Neural cell (in vitro differentiated cells): ENCODE measurements at regions not wholly inside any gene's neighbourhood (a gene's known extent, or its start where the extent isn't known, plus 50 kb on each side); places are given as distances from the start of the nearest gene placed in this dataset.

Experiments
- H2AFZ ChIP-seq: fragments of 200-600, 300-800 bp; sonication (generic), shearing (Covaris generic); 2 replicates; pipeline ENCODE4 v1.6.0; 2014; ENCODE audit warnings: low read depth, mild to moderate bottlenecking, antibody characterized with exemption, low read length, moderate library complexity
- H3F3A ChIP-seq: fragments of 200-600 bp; shearing (Covaris generic); 2 replicates; pipeline ENCODE4 v1.6.1; 2016; ENCODE audit warnings: mild to moderate bottlenecking, moderate library complexity, mixed read lengths, antibody characterized with exemption, low read length; ENCODE audit not compliant: insufficient read depth, poor library complexity, severe bottlenecking
- H3K27ac ChIP-seq: fragments of 200-600, 300-800 bp; sonication (generic), shearing (Covaris generic); 2 replicates; pipeline ENCODE4 v1.5.1; 2014; ENCODE audit warnings: mild to moderate bottlenecking, low read length, moderate library complexity
- H3K27me3 ChIP-seq: fragments of 300-800, 200-600 bp; sonication (generic), shearing (Covaris generic); 2 replicates; pipeline ENCODE4 v1.6.0; 2014; ENCODE audit warnings: mild to moderate bottlenecking, low read depth, low read length, moderate library complexity; ENCODE audit not compliant: insufficient read depth
- H3K36me3 ChIP-seq: fragments of 300-800, 200-600 bp; sonication (generic), shearing (Covaris generic); 2 replicates; pipeline ENCODE4 v1.5.1; 2014; ENCODE audit warnings: mild to moderate bottlenecking, antibody characterized with exemption, low read length, moderate library complexity; ENCODE audit not compliant: insufficient read depth
- H3K4me2 ChIP-seq: fragments of 300-800, 200-600 bp; sonication (generic), shearing (Covaris generic); 2 replicates; pipeline ENCODE4 v1.6.0; 2014; ENCODE audit warnings: mild to moderate bottlenecking, low read length
- H3K4me3 ChIP-seq: fragments of 300-800, 200-600 bp; sonication (generic), shearing (Covaris generic); 2 replicates; pipeline ENCODE4 v1.5.1; 2014; ENCODE audit warnings: mild to moderate bottlenecking, low read length, moderate library complexity
- H3K79me2 ChIP-seq: fragments of 200-600 bp; shearing (Covaris generic); replicated peaks from 2 replicates; pipeline ENCODE4 v1.6.0; 2014; ENCODE audit warnings: mild to moderate bottlenecking, low read length, moderate library complexity; ENCODE audit not compliant: insufficient read depth
- H3K9ac ChIP-seq: fragments of 300-800, 200-600 bp; sonication (generic), shearing (Covaris generic); 2 replicates; pipeline ENCODE4 v1.6.1; 2016; ENCODE audit warnings: mild to moderate bottlenecking, low read length, mixed read lengths
- H3K9me2 ChIP-seq: fragments of 200-600 bp; shearing (Covaris generic); 2 replicates; pipeline ENCODE4 v1.6.1; 2016; ENCODE audit warnings: mild to moderate bottlenecking, low read length, mixed read lengths; ENCODE audit not compliant: insufficient read depth
- H3K9me3 ChIP-seq: fragments of 200-600, 300-800 bp; sonication (generic), shearing (Covaris generic); 2 replicates; pipeline ENCODE4 v1.6.1; 2016; ENCODE audit warnings: mild to moderate bottlenecking, mixed run types, low read length, moderate library complexity, mixed read lengths
- H4K20me1 ChIP-seq: fragments of 200-600 bp; shearing (Covaris generic); 2 replicates; pipeline ENCODE4 v1.6.1; 2016; ENCODE audit warnings: mild to moderate bottlenecking, mixed run types; ENCODE audit not compliant: insufficient read depth
- CTCF ChIP-seq: fragments of 450-650 bp; IDR thresholded peaks from 2 replicates; pipeline ENCODE4 v1.5.1; 2014; ENCODE audit warnings: antibody characterized with exemption, mild to moderate bottlenecking, moderate library complexity; ENCODE audit not compliant: poor library complexity, severe bottlenecking
- EP300 ChIP-seq: fragments of 450-650 bp; conservative IDR thresholded peaks from 2 replicates; pipeline ENCODE4 v1.6.1; 2014; ENCODE audit warnings: antibody characterized with exemption, mild to moderate bottlenecking, moderate library complexity; ENCODE audit not compliant: poor library complexity, severe bottlenecking
- EZH2 ChIP-seq: fragments of 200-600, 300-800 bp; shearing (Covaris generic), sonication (generic); IDR thresholded peaks from 2 replicates; pipeline ENCODE4 v1.6.1; 2014; ENCODE audit warnings: antibody characterized with exemption, low read length, borderline replicate concordance, mild to moderate bottlenecking; ENCODE audit not compliant: insufficient read depth, poor library complexity, severe bottlenecking
- MXI1 ChIP-seq: fragments of 450-650 bp; conservative IDR thresholded peaks from 2 replicates; pipeline ENCODE4 v1.6.1; 2014; ENCODE audit warnings: antibody characterized with exemption, mild to moderate bottlenecking; ENCODE audit not compliant: poor library complexity, severe bottlenecking
- POLR2AphosphoS5 ChIP-seq: IDR thresholded peaks from 2 replicates; pipeline ENCODE4 v1.6.1; 2012
- RAD21 ChIP-seq: fragments of 450-650 bp; conservative IDR thresholded peaks from 2 replicates; pipeline ENCODE4 v1.6.1; 2014; ENCODE audit warnings: antibody characterized with exemption, mild to moderate bottlenecking, moderate library complexity
- REST ChIP-seq: IDR thresholded peaks from 2 replicates; pipeline ENCODE4 v1.6.1; 2012; ENCODE audit warnings: borderline replicate concordance
- SMC3 ChIP-seq: fragments of 450-650 bp; conservative IDR thresholded peaks from 2 replicates; pipeline ENCODE4 v1.6.1; 2014; ENCODE audit warnings: antibody characterized with exemption, mild to moderate bottlenecking, moderate library complexity; ENCODE audit not compliant: poor library complexity
- TAF1 ChIP-seq: IDR thresholded peaks from 2 replicates; pipeline ENCODE4 v1.6.1; 2012; ENCODE audit warnings: low read depth

GRCh38 chr1:195105281-195105680 is 1503.0 kb downstream of the KCNT2 start:
- Histone ChIP-seq H3K4me3 (no peak overlapping the region), H3K79me2 (no peaks in the 10 kb centered on the region), H3K27ac (no peak overlapping the region), H3K4me2 (no peak overlapping the region), H4K20me1 (no peaks in the 10 kb centered on the region), H3K27me3 (no peaks in the 10 kb centered on the region), H3K9me3 (no peaks in the 10 kb centered on the region), H2AFZ (no peak overlapping the region), H3K36me3 (no peaks in the 10 kb centered on the region), H3K9me2 (no peaks in the 10 kb centered on the region), H3K9ac (no peak overlapping the region), H3F3A (no peaks in the 10 kb centered on the region)
- TF ChIP-seq MXI1 (no peak), EP300 (no peak), TAF1 (no peak), REST (no peak), CTCF (no peak)

GRCh38 chr1:195097316-195097715 is 1510.9 kb downstream of the KCNT2 start:
- Histone ChIP-seq H2AFZ (no peak overlapping the region), H3K79me2 (no peaks in the 10 kb centered on the region), H3K36me3 (no peaks in the 10 kb centered on the region), H3K27me3 (no peaks in the 10 kb centered on the region), H4K20me1 (no peaks in the 10 kb centered on the region), H3K27ac (no peak overlapping the region), H3K9ac (no peak overlapping the region), H3K9me3 (no peaks in the 10 kb centered on the region), H3K4me3 (no peak overlapping the region), H3K4me2 (no peak overlapping the region), H3K9me2 (no peaks in the 10 kb centered on the region), H3F3A (no peaks in the 10 kb centered on the region)
- TF ChIP-seq CTCF (no peak), SMC3 (no peak), REST (no peak), MXI1 (no peak), POLR2AphosphoS5 (no peak), EZH2 (no peak), RAD21 (no peak), TAF1 (no peak), EP300 (no peak)
